SH-SY5Y (cell line): ENCODE measurements at regions not wholly inside any gene's neighbourhood (a gene's known extent, or its start where the extent isn't known, plus 50 kb on each side); places are given as distances from the start of the nearest gene placed in this dataset.

Experiments
- GATA2 ChIP-seq: IDR thresholded peaks from 2 replicates; pipeline ENCODE4 v1.6.1; 2011; ENCODE audit warnings: mild to moderate bottlenecking, low read depth, low read length
- GATA3 ChIP-seq: IDR thresholded peaks from 2 replicates; pipeline ENCODE4 v1.6.1; 2011; ENCODE audit warnings: low read depth, mild to moderate bottlenecking, low read length, moderate library complexity

GRCh38 chr5:136856648-136857047 lies 491.3 kb upstream of the TRPC7 start:
- TF ChIP-seq GATA3 (no peak), GATA2 (no peak)
